ENCODE measurements at regions not wholly inside any gene's neighbourhood (a gene's known extent, or its start where the extent isn't known, plus 50 kb on each side); places are given as distances from the start of the nearest gene placed in this dataset.
"Not testable (repeated sequence)": the region's sequence is repeated elsewhere in the genome, so short reads cannot be mapped to it uniquely, and the experiment has no call there.

- no peak overlapping the region for H3K4me3 Mint-ChIP-seq
- intact Hi-C loops (cut with micrococcal nuclease): no loop called here
- peaks cover 12% of the 10 kb centered on the region for H3K27me3 Mint-ChIP-seq
- no peak overlapping the region for H3K27ac Mint-ChIP-seq
- no peaks in the 10 kb centered on the region for H3K4me1 Mint-ChIP-seq (ENCODE audit: low read depth)
- no peaks in the 10 kb centered on the region for H3K36me3 Mint-ChIP-seq (ENCODE audit: low read depth)
- H3K9me3 Mint-ChIP-seq: no peaks in the 10 kb centered on the region
Observed at GRCh38 chr10:123356799-123357198, 202.6 kb downstream of the BUB3 start.

GRCh38 chr10:123357421-123357930 is 203.3 kb downstream of the BUB3 start:
- no peak overlapping the region for H3K27ac Mint-ChIP-seq
- no peaks in the 10 kb centered on the region for H3K4me1 Mint-ChIP-seq (ENCODE audit: low read depth)
- no peak overlapping the region for H3K4me3 Mint-ChIP-seq
- H3K36me3 Mint-ChIP-seq (ENCODE audit: low read depth): no peaks in the 10 kb centered on the region
- H3K9me3 Mint-ChIP-seq: no peaks in the 10 kb centered on the region
- intact Hi-C loops (cut with micrococcal nuclease): no loop called here
- peaks cover 12% of the 10 kb centered on the region for H3K27me3 Mint-ChIP-seq

- Mint-ChIP-seq H3K36me3 (ENCODE audit: low read depth) (no peaks in the 10 kb centered on the region), H3K9me3 (no peaks in the 10 kb centered on the region), H3K4me1 (ENCODE audit: low read depth) (no peaks in the 10 kb centered on the region), H3K4me3 (no peak overlapping the region), H3K27ac (no peak overlapping the region), H3K27me3 (peaks cover 14% of the 10 kb centered on the region)
- intact Hi-C loops (cut with micrococcal nuclease): no loop called here
Observed at GRCh38 chr10:123359539-123359938, 205.3 kb downstream of the BUB3 start.

- H3K4me1 Mint-ChIP-seq (ENCODE audit: low read depth): no peaks in the 10 kb centered on the region
- H3K27ac Mint-ChIP-seq: no peak overlapping the region
- intact Hi-C loops (cut with micrococcal nuclease): no loop called here
- peaks cover 10% of the 10 kb centered on the region for H3K27me3 Mint-ChIP-seq
- no peak overlapping the region for H3K4me3 Mint-ChIP-seq
- no peaks in the 10 kb centered on the region for H3K36me3 Mint-ChIP-seq (ENCODE audit: low read depth)
- no peaks in the 10 kb centered on the region for H3K9me3 Mint-ChIP-seq
Observed at GRCh38 chr10:123361832-123362231, 207.6 kb downstream of the BUB3 start.

GRCh38 chr10:123367195-123367594 is 213.0 kb downstream of the BUB3 start:
- Mint-ChIP-seq H3K27me3 (peaks cover 4% of the 10 kb centered on the region), H3K4me3 (no peak overlapping the region), H3K27ac (no peak overlapping the region), H3K4me1 (ENCODE audit: low read depth) (no peaks in the 10 kb centered on the region), H3K36me3 (ENCODE audit: low read depth) (no peaks in the 10 kb centered on the region), H3K9me3 (peaks cover 11% of the 10 kb centered on the region)
- intact Hi-C loops (cut with micrococcal nuclease): no loop called here

- Mint-ChIP-seq H3K27me3 (peaks cover 15% of the 10 kb centered on the region), H3K9me3 (peaks cover 11% of the 10 kb centered on the region)
- H3K36me3 Mint-ChIP-seq (ENCODE audit: low read depth); H3K27ac Mint-ChIP-seq; H3K4me1 Mint-ChIP-seq (ENCODE audit: low read depth); H3K4me3 Mint-ChIP-seq; intact Hi-C loops (cut with micrococcal nuclease): not testable (repeated sequence)
Observed at GRCh38 chr10:123371626-123372025, 217.4 kb downstream of the BUB3 start.

- intact Hi-C loops (cut with micrococcal nuclease): no loop called here
- no peaks in the 10 kb centered on the region for H3K4me1 Mint-ChIP-seq (ENCODE audit: low read depth)
- no peaks in the 10 kb centered on the region for H3K36me3 Mint-ChIP-seq (ENCODE audit: low read depth)
- peaks cover 20% of the 10 kb centered on the region for H3K27me3 Mint-ChIP-seq
- no peak overlapping the region for H3K27ac Mint-ChIP-seq
- peaks cover 11% of the 10 kb centered on the region for H3K9me3 Mint-ChIP-seq
- no peak overlapping the region for H3K4me3 Mint-ChIP-seq
Observed at GRCh38 chr10:123373591-123373990, 219.4 kb downstream of the BUB3 start.

GRCh38 chr10:123375097-123375496 is 220.9 kb downstream of the BUB3 start:
- Mint-ChIP-seq H3K4me3 (no peak overlapping the region), H3K27ac (no peak overlapping the region), H3K27me3 (peaks cover 26% of the 10 kb centered on the region), H3K36me3 (ENCODE audit: low read depth) (no peaks in the 10 kb centered on the region), H3K4me1 (ENCODE audit: low read depth) (no peaks in the 10 kb centered on the region), H3K9me3 (peaks cover 3% of the 10 kb centered on the region)
- intact Hi-C loops (cut with micrococcal nuclease): no loop called here

- Mint-ChIP-seq H3K4me1 (ENCODE audit: low read depth) (no peaks in the 10 kb centered on the region), H3K27me3 (peaks cover 29% of the 10 kb centered on the region), H3K36me3 (ENCODE audit: low read depth) (no peaks in the 10 kb centered on the region), H3K9me3 (no peaks in the 10 kb centered on the region), H3K27ac (no peak overlapping the region), H3K4me3 (no peak overlapping the region)
- intact Hi-C loops (cut with micrococcal nuclease): no loop called here
Observed at GRCh38 chr10:123375738-123376137, 221.5 kb downstream of the BUB3 start.

GRCh38 chr10:123377883-123378282 is 223.7 kb downstream of the BUB3 start:
- peaks cover 23% of the 10 kb centered on the region for H3K27me3 Mint-ChIP-seq
- intact Hi-C loops (cut with micrococcal nuclease): no loop called here
- H3K4me3 Mint-ChIP-seq: no peak overlapping the region
- H3K36me3 Mint-ChIP-seq (ENCODE audit: low read depth): no peaks in the 10 kb centered on the region
- peaks cover 11% of the 10 kb centered on the region for H3K9me3 Mint-ChIP-seq
- no peaks in the 10 kb centered on the region for H3K4me1 Mint-ChIP-seq (ENCODE audit: low read depth)
- no peak overlapping the region for H3K27ac Mint-ChIP-seq

- no peak overlapping the region for H3K27ac Mint-ChIP-seq
- H3K27me3 Mint-ChIP-seq: peaks cover 22% of the 10 kb centered on the region
Observed at GRCh38 chr10:123378302-123378701, 224.1 kb downstream of the BUB3 start.

GRCh38 chr10:123379156-123379555 is 225.0 kb downstream of the BUB3 start:
- Mint-ChIP-seq H3K4me1 (ENCODE audit: low read depth) (no peaks in the 10 kb centered on the region), H3K27me3 (peaks cover 24% of the 10 kb centered on the region), H3K9me3 (peaks cover 11% of the 10 kb centered on the region), H3K4me3 (no peak overlapping the region), H3K27ac (no peak overlapping the region), H3K36me3 (ENCODE audit: low read depth) (no peaks in the 10 kb centered on the region)
- intact Hi-C loops (cut with micrococcal nuclease): no loop called here

More at GRCh38 chr10:123378302-123378701, 224.1 kb downstream of the BUB3 start:
- Mint-ChIP-seq H3K4me1 (ENCODE audit: low read depth) (no peaks in the 10 kb centered on the region), H3K36me3 (ENCODE audit: low read depth) (no peaks in the 10 kb centered on the region), H3K9me3 (peaks cover 11% of the 10 kb centered on the region), H3K4me3 (no peak overlapping the region)
- intact Hi-C loops (cut with micrococcal nuclease): no loop called here

GRCh38 chr10:123380491-123381085 is 226.4 kb downstream of the BUB3 start:
- intact Hi-C loops (cut with micrococcal nuclease): loop anchor here (2.0 kb wide), 2 partner anchors 248 to 338 kb away; no protein-coding TSS in a partner anchor
- Mint-ChIP-seq H3K27ac (no peak overlapping the region), H3K36me3 (ENCODE audit: low read depth) (no peaks in the 10 kb centered on the region), H3K4me1 (ENCODE audit: low read depth) (no peaks in the 10 kb centered on the region), H3K27me3 (peaks cover 21% of the 10 kb centered on the region), H3K4me3 (no peak overlapping the region), H3K9me3 (peaks cover 14% of the 10 kb centered on the region)

- Mint-ChIP-seq H3K27me3 (peaks cover 21% of the 10 kb centered on the region), H3K4me1 (ENCODE audit: low read depth) (no peaks in the 10 kb centered on the region), H3K27ac (no peak overlapping the region), H3K36me3 (ENCODE audit: low read depth) (no peaks in the 10 kb centered on the region), H3K4me3 (no peak overlapping the region), H3K9me3 (peaks cover 20% of the 10 kb centered on the region)
- intact Hi-C loops (cut with micrococcal nuclease): loop anchor here (2.0 kb wide), 2 partner anchors 248 to 338 kb away; no protein-coding TSS in a partner anchor
Observed at GRCh38 chr10:123381224-123381623, 227.0 kb downstream of the BUB3 start.

GRCh38 chr10:123382491-123382890 is 228.3 kb downstream of the BUB3 start:
- no peaks in the 10 kb centered on the region for H3K4me1 Mint-ChIP-seq (ENCODE audit: low read depth)
- H3K9me3 Mint-ChIP-seq: peaks cover 21% of the 10 kb centered on the region
- H3K27ac Mint-ChIP-seq: no peak overlapping the region
- H3K27me3 Mint-ChIP-seq: peaks cover 16% of the 10 kb centered on the region
- no peaks in the 10 kb centered on the region for H3K36me3 Mint-ChIP-seq (ENCODE audit: low read depth)
- intact Hi-C loops (cut with micrococcal nuclease): no loop called here
- H3K4me3 Mint-ChIP-seq: no peak overlapping the region
